IMR-90 (cell line): ENCODE measurements at regions not wholly inside any gene's neighbourhood (a gene's known extent, or its start where the extent isn't known, plus 50 kb on each side); places are given as distances from the start of the nearest gene placed in this dataset.

Source experiments
- ATAC-seq: fragments of 200-7000 bp; cut with Tn5 transposase; 2 replicates; pipeline ENCODE4 v1.9.1; 2020; ENCODE audit warnings: low read depth, mild to moderate bottlenecking, moderate library complexity
- BruUV-seq: library from RNA; stranded (reverse); fragments of 400-500 nt; replicated peaks from 2 replicates; lab custom pipeline; 2021; lab: Mats Ljungman, UMichigan
- CTCF ChIA-PET: fragments of 300-600 bp; formaldehyde crosslinking; extraction: SDS; loops from one replicate; lab custom pipeline; 2021; ENCODE audit warnings: antibody characterized with exemption; lab: Yijun Ruan, JAX
- POLR2A ChIA-PET: fragments of 300-600 bp; sonication (Branson Sonifier 250); formaldehyde crosslinking; loops from one replicate; lab custom pipeline; 2022; ENCODE audit warnings: antibody characterized with exemption; ENCODE audit not compliant: unreplicated experiment; lab: Charles Lee
- DNase-seq: peaks from one replicate; pipeline ENCODE4 v3.0.0; 2013
- H2AFZ ChIP-seq: replicated peaks from 2 replicates; pipeline ENCODE3; 2013; ENCODE audit warnings: low read length, mild to moderate bottlenecking; ENCODE audit not compliant: poor library complexity
- H2AK5ac ChIP-seq: 2 replicates; pipeline ENCODE4 v1.6.1; 2013; ENCODE audit warnings: low read depth, low read length, inconsistent platforms
- H2AK9ac ChIP-seq: replicated peaks from 2 replicates; pipeline ENCODE3; 2013; ENCODE audit warnings: mild to moderate bottlenecking, low read depth, low read length, moderate library complexity; ENCODE audit not compliant: poor library complexity
- H2BK120ac ChIP-seq: 2 replicates; pipeline ENCODE4 v1.6.1; 2013; ENCODE audit warnings: low read depth, low read length, inconsistent platforms
- H2BK15ac ChIP-seq: 3 replicates; pipeline ENCODE4 v1.6.1; 2013; ENCODE audit warnings: low read depth, low read length, inconsistent platforms
- H2BK20ac ChIP-seq: 2 replicates; pipeline ENCODE4 v1.6.1; 2013; ENCODE audit warnings: low read depth, mild to moderate bottlenecking, inconsistent platforms, low read length, moderate library complexity
- H2BK5ac ChIP-seq: 2 replicates; pipeline ENCODE4 v1.6.1; 2013; ENCODE audit warnings: mild to moderate bottlenecking, low read depth, low read length, inconsistent platforms; ENCODE audit not compliant: poor library complexity, severe bottlenecking
- H3K14ac ChIP-seq: replicated peaks from 2 replicates; pipeline ENCODE4 v1.6.1; 2013; ENCODE audit warnings: low read depth, low read length, inconsistent platforms
- H3K18ac ChIP-seq: 2 replicates; pipeline ENCODE4 v1.6.1; 2013; ENCODE audit warnings: low read depth, low read length, control low read depth
- H3K23ac ChIP-seq: 2 replicates; pipeline ENCODE4 v1.6.1; 2013; ENCODE audit warnings: low read depth, low read length, inconsistent platforms
- H3K27ac ChIP-seq: 2 replicates; pipeline ENCODE4 v1.5.1; 2013; ENCODE audit warnings: mild to moderate bottlenecking, control low read depth, low read length; ENCODE audit not compliant: insufficient read depth
- H3K27me3 ChIP-seq: 2 replicates; pipeline ENCODE4 v1.6.1; 2013; ENCODE audit warnings: low read length; ENCODE audit not compliant: control insufficient read depth, insufficient read depth
- H3K36me3 ChIP-seq: 2 replicates; pipeline ENCODE4 v1.6.1; 2013; ENCODE audit warnings: low read length, mixed read lengths; ENCODE audit not compliant: control insufficient read depth, insufficient read depth
- H3K4ac ChIP-seq: 2 replicates; pipeline ENCODE4 v1.6.1; 2013; ENCODE audit warnings: low read depth, low read length, inconsistent platforms
- H3K4me1 ChIP-seq: 2 replicates; pipeline ENCODE4 v1.6.1; 2013; ENCODE audit warnings: low read length, mixed read lengths; ENCODE audit not compliant: control insufficient read depth, insufficient read depth
- H3K4me2 ChIP-seq: 2 replicates; pipeline ENCODE4 v1.6.1; 2013; ENCODE audit warnings: low read depth, mild to moderate bottlenecking, control low read depth, low read length, moderate library complexity
- H3K4me3 ChIP-seq: 2 replicates; pipeline ENCODE4 v1.5.1; 2013; ENCODE audit warnings: low read depth, mild to moderate bottlenecking, control low read depth, low read length, moderate library complexity; ENCODE audit not compliant: insufficient read depth
- H3K56ac ChIP-seq: 2 replicates; pipeline ENCODE4 v1.6.1; 2013; ENCODE audit warnings: low read length, inconsistent platforms; ENCODE audit not compliant: insufficient read depth; ENCODE audit errors: extremely low read depth
- H3K79me1 ChIP-seq, 2 experiments: 2 replicates each; pipeline ENCODE4 v1.6.1; 2013; ENCODE audit warnings: low read length in 2 of 2, inconsistent platforms in 1 of 2, low read depth in 1 of 2
- H3K9ac ChIP-seq: 2 replicates; pipeline ENCODE4 v1.6.1; 2013; ENCODE audit warnings: low read depth, low read length, control low read depth
- H3K9me1 ChIP-seq: 2 replicates; pipeline ENCODE4 v1.6.1; 2013; ENCODE audit warnings: low read length, inconsistent platforms; ENCODE audit not compliant: insufficient read depth
- H3K9me3 ChIP-seq: 2 replicates; pipeline ENCODE4 v1.6.1; 2013; ENCODE audit warnings: low read length; ENCODE audit not compliant: control insufficient read depth, insufficient read depth
- H4K20me1 ChIP-seq: 2 replicates; pipeline ENCODE4 v1.6.1; 2013; ENCODE audit warnings: low read length, inconsistent platforms; ENCODE audit not compliant: insufficient read depth
- H4K5ac ChIP-seq: 2 replicates; pipeline ENCODE4 v1.6.1; 2013; ENCODE audit warnings: mild to moderate bottlenecking, low read depth, low read length, control low read depth
- H4K8ac ChIP-seq, 2 experiments: 2 replicates each; pipeline ENCODE4 v1.6.1; 2013; ENCODE audit warnings: low read depth in 2 of 2, low read length in 2 of 2, control low read depth in 1 of 2, inconsistent platforms in 1 of 2
- H4K91ac ChIP-seq: 2 replicates; pipeline ENCODE4 v1.6.1; 2013; ENCODE audit warnings: low read depth, low read length, inconsistent platforms; ENCODE audit not compliant: insufficient read depth
- RCOR1 ChIP-seq: IDR thresholded peaks from 2 replicates; pipeline ENCODE4 v1.6.1; 2012; ENCODE audit warnings: mild to moderate bottlenecking, low read length, improper control_type of control experiment; ENCODE audit not compliant: insufficient replicate concordance
- WGBS, 2 experiments: methylation state at CpG; one replicate each; pipeline versions ENCODE4 v1.1.5 to v1.1.7; 2013; ENCODE audit warnings: missing lambda C conversion rate in 2 of 2; ENCODE audit not compliant: insufficient read length in 1 of 2; ENCODE audit errors: extremely low coverage in 2 of 2; 5-methylcytosine and 5-hydroxymethylcytosine counted together
- dilution Hi-C: fragments of 300-500 bp; cut with HindIII; formaldehyde crosslinking; loops from one replicate; pipeline ENCODE4 v1.14.3; 2018; ENCODE audit warnings: low sequenced_read_pairs; ENCODE audit not compliant: unreplicated experiment
- in situ Hi-C: fragments of 300-500 bp; cut with MboI; formaldehyde crosslinking; loops from 3 replicates; pipeline ENCODE4 v1.14.3; 2019; ENCODE audit warnings: low sequenced_read_pairs, inconsistent platforms, mixed read lengths
- intact Hi-C: fragments of 100-400 bp; cut with micrococcal nuclease; formaldehyde crosslinking; loops from 2 replicates; pipeline ENCODE4 v1.10.0; 2022

- no peak for TF ChIP-seq RCOR1
- CTCF ChIA-PET = no interaction called here
- Histone ChIP-seq H3K4ac (no peak overlapping the region), H3K4me1 (peaks cover 4% of the 10 kb centered on the region), H3K79me1 (no peaks in the 10 kb centered on the region), H3K4me3 (no peak overlapping the region), H2BK5ac (no peak overlapping the region), H2AK9ac (no peak overlapping the region), H2BK15ac (no peak overlapping the region), H3K9me1 (no peaks in the 10 kb centered on the region), H3K27ac (no peak overlapping the region), H4K5ac (no peak overlapping the region; the same call in 1 of the 2 replicates), H4K8ac (no peak overlapping the region), H2AK5ac (no peak overlapping the region), H2BK120ac (no peak overlapping the region), H3K23ac (no peak overlapping the region), H3K4me2 (no peak overlapping the region; the same call in 1 of the 2 replicates), H3K9ac (no peak overlapping the region), H3K36me3 (no peaks in the 10 kb centered on the region), H2AFZ (no peak overlapping the region), H3K56ac (no peak overlapping the region), H3K14ac (no peak overlapping the region), H3K18ac (no peak overlapping the region), H4K91ac (no peak overlapping the region), H3K27me3 (peaks cover 7% of the 10 kb centered on the region), H2BK20ac (no peak overlapping the region; the same call in 1 of the 2 replicates), H4K20me1 (no peaks in the 10 kb centered on the region), H3K9me3 (no peaks in the 10 kb centered on the region)
- ATAC-seq (peak; percentile 53), DNase-seq (peak; percentile 19)
- in situ Hi-C loops = no loop called here
- no CpG with 5 or more reads among the region's 2 CpGs for WGBS, 2 experiments
- intact Hi-C loops = no loop called here
- POLR2A ChIA-PET = no interaction called here
- dilution Hi-C loops = loop anchor here (25.0 kb wide), 1 partner anchor 201 kb away; no protein-coding TSS in a partner anchor
- BruUV-seq = no TSS peak
These were observed 161.1 kb upstream of the PKDCC start for GRCh38 chr2:41886757-41887156.
